GM18502 (cell line): ENCODE measurements at regions not wholly inside any gene's neighbourhood (a gene's known extent, or its start where the extent isn't known, plus 50 kb on each side); places are given as distances from the start of the nearest gene placed in this dataset.

ENCODE experiments used
- ATAC-seq: cut with Tn5 transposase; IDR thresholded peaks from one replicate; pipeline ENCODE4 v1.9.1; 2021; ENCODE audit warnings: mild to moderate bottlenecking; ENCODE audit not compliant: unreplicated experiment, poor library complexity

DNA sequence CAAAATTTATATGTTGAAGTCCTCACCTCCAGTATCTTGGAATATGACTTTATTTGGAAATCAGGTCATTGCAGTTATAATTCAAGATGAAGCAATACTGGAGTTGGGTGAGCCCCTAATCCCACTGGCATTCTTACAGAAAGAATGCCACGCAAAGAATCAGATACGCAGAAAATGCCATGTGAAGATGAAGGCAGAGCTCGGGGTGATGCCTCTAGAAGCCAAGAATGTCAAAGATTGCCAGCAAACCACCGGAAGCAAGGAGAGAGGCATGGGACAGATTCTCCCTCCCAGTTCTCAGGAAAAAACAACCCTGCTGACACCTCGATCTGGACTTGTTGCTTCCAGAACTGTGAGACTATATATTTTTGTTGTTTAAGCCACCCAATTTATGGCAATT is 273.4 kb upstream of the CITED2 start:
- ATAC-seq, result no peak

DNA sequence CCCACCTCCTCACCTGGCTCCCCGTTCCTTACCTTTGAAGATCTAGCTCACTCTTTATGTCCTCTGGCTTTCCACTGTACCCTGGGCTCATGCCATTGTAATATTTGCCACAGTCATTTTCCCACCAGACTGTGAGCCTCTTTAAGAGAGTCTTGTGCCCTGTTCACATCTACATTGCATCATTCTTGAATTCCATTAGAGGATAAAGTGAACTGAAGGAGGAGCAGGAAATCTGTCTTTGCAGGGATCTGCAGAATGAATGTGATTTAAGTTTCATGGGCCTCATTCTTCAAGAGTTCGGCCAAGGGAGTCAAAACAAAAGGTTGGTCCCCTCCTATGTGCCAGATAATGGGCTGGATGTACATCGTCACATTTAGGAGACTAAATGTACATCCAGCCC is 272.6 kb upstream of the CITED2 start:
- no peak for ATAC-seq

GRCh38 chr6:139644821-139645220 is 270.4 kb upstream of the CITED2 start:
- no peak for ATAC-seq

DNA sequence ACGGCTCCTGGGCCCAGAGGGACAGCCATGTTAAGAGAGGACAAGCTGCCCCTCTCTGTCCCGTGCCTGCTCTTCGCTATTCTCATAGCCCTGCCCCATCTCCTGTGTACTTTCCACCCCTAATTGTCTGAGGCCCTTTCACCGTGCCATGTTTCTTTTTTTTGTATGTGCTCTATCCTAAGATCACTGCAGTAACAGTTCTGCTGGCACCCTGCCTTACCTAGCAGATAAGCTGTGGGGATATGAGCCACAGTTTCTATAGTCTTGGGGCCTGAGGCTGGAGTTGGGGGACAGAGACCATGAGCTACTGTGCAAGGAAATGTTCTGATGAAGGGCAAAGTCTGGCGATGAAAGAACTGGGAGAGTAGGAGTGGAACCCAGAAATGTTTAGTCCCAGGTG is 269.5 kb upstream of the CITED2 start:
- ATAC-seq, result no peak

DNA sequence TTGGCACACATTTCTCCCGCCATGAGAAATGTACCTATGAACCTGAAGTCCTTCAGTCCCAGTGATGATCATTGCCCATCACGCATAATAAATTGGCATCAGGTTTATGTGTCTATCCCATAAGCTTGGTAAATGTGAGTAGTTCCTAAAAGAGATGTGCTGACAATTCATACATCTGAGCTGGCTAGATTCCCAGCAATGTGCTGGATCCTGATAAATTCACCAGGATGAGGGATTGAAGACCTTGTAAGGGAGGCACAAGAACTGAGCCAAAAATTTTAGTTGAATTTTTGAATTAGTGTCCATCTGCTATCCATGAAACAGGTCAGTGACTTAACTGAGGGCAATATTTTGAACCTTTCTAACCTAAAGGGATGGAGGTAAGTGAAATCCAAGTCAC is 267.9 kb upstream of the CITED2 start:
- no peak for ATAC-seq

DNA sequence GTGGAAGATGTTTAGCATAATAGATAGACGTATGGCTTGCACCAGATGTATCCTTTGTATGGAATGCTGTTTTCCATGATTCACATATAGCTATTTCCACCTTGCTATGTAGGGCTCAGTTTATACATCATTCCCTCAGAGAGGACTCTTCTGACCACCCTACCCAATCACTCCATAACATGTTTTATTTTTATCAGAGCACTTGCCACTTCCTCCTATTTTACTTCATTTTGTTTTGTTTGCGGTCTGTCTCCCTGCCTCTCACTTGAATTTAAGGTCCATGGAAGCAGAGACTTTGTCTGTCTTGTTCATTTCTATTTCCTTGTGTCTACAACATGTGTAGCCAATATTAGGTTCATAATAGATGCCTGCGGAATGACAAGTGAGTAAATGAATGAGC is 266.9 kb upstream of the CITED2 start:
- ATAC-seq, result no peak

- ATAC-seq, result no peak
These were observed 266.5 kb upstream of the CITED2 start for GRCh38 chr6:139640921-139641320.

- peak; percentile 95 for ATAC-seq
These were observed 266.0 kb upstream of the CITED2 start for GRCh38 chr6:139640448-139640847.

- ATAC-seq, result no peak
These were observed 265.1 kb upstream of the CITED2 start for GRCh38 chr6:139639507-139639906.

GRCh38 chr6:139638179-139638941 is 263.9 kb upstream of the CITED2 start:
- no peak for ATAC-seq

DNA sequence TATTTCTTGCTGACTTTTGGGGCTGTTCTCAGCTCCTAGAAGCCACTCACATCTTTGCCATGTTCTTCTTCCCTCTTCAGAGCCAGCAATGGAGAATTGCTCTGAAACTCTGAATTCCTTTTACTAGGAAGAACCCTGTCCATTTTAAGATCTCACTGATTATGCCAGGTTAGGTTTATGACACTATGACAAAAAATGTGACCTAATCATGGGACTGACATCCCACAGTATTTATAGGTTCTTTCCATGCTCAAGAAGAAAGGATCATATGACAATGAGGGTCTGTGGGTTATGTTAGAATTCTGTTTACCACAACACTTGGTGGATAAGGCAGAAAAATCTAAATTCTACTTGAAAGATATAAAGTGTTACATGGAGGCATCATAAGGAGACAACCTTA is 263.3 kb upstream of the CITED2 start:
- ATAC-seq, result no peak

- no peak for ATAC-seq
These were observed 261.9 kb upstream of the CITED2 start for GRCh38 chr6:139636391-139636790.

GRCh38 chr6:139635401-139636130 is 261.1 kb upstream of the CITED2 start:
- no peak for ATAC-seq

DNA sequence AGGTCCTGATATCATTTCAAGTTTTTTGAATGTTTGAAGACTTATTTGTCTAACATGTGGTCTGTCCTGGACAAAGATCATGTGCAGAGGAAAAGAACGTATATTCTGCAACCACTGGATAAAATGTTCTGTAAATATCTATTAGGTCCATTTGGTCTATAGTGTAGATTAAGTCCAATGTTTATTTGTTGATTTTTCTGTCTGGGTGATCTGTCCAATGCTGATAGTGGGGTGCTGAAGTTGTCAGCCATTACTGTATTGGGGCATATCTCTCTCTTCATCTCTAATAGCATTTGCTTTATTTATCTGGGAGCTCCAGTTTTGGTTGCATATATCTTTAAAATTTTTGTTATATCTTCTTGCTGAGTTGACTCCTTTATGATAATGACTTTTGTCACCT is 258.4 kb upstream of the CITED2 start:
- no peak for ATAC-seq

- no peak for ATAC-seq
These were observed 253.8 kb upstream of the CITED2 start for GRCh38 chr6:139628270-139628669.

GRCh38 chr6:139627091-139627490 is 252.6 kb upstream of the CITED2 start:
- ATAC-seq, result no peak

- no peak for ATAC-seq
These were observed 251.8 kb upstream of the CITED2 start for GRCh38 chr6:139625998-139626975.

GRCh38 chr6:139625081-139625939 is 250.9 kb upstream of the CITED2 start:
- ATAC-seq, result no peak

GRCh38 chr6:139623372-139623771 is 248.9 kb upstream of the CITED2 start:
- no peak for ATAC-seq

DNA sequence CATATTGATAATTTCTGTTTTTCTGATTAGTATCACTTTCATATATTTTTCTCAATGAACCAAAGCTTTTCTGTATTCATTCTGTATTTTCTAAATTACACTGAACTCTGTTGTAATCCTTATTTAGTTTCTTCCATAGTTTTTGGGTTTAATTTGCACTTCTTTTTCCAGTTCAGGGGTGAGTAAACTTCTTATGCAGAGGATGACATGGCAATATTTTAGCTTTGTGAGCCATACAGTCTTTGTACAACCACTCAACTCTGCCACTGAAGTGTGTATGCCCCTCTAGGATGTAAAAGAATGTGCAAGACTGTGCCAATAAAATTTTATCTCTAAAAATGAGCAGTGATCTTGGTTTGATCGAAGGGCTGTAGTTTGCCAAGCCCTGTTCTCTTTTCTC is 239.0 kb upstream of the CITED2 start:
- ATAC-seq, result no peak
